Left renal cortex interstitium (tissue), 4 donors: ENCODE measurements at regions not wholly inside any gene's neighbourhood (a gene's known extent, or its start where the extent isn't known, plus 50 kb on each side); places are given as distances from the start of the nearest gene placed in this dataset.

ENCODE experiments used
- DNase-seq, 4 donors: peaks; one replicate each; pipeline ENCODE4 v3.0.0-alpha.2; 2013; ENCODE audit warnings: low read depth in 4 of 4, low spot score in 2 of 4, missing footprints in 1 of 4

DNA sequence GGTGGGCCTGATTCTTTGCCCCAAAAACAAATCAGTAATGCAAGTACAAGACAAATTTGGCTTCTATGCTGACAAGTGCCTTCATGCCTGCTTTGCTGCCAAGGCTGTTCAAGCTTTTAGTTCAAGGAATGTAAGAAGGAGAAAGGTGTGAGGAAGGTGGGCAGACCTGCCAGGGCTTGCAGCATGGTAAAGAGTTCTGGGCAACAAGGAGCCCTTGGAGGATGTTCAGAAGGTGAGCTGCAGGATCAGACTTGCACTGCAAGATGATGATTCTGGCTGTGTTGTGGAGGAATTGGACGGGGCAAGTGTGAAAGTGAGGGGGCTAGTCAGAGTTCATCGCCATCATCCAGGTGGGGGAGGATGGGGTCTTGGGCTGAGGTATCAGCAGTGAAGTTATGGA, 167.9 kb downstream of the NUAK1 start:
- no peak for DNase-seq

DNA sequence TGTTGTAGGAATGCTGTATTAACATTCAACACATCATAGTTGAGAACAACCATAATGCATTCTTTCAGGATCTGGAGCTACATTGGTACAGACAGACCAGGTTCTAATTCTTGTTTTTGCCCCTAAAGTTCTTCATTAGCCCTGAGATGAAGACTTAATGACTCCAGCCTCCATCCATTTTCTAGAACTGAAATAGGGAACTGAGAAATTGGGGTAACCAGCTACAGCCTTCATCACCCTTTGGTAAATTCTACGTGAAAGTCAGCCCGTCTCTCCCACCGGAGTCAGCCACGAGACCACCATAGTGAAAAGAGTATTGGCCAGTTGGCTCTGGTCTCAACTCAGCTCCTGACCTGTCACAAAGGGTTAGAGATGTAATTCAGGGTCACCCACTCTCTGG, 164.0 kb downstream of the NUAK1 start:
- DNase-seq: no peak

DNA sequence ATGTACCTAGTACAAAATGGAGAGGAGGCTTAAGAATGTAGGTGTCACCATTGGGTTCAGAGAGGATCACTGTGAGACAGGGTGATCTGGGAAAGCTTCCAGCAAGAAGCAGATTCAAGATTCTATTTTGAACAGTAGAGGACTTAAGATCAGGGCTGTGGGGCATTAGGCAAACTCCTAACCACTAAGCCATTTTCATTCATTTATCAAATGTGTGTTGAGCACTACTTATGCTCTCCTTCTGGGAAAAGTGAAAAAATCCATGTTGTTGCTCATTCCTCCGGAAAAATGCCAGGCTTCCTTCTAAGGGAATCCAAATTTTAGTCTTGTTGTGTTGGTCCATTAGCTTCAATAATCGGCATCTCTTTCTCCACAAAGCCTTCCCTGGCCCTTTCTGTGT, 163.4 kb downstream of the NUAK1 start:
- DNase-seq: no peak

DNA sequence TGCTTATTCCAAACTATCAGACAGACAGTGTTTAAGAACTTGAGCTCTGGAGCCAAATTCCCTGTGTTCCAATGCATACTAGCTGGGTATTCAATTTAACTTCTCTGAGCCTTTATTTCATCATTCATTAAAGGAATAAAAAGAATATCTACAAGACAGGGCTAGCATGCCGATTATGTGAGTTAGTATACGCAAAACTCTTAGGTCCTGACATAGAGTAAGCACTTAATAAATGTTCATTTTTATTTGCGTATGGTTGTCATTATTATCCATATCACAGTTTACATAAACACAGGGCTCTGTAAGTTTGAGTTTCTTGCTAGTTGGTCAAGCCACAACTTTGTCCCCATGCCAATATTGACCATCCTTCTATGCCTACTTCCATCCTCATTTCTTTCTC, 161.5 kb downstream of the NUAK1 start:
- no peak for DNase-seq

DNA sequence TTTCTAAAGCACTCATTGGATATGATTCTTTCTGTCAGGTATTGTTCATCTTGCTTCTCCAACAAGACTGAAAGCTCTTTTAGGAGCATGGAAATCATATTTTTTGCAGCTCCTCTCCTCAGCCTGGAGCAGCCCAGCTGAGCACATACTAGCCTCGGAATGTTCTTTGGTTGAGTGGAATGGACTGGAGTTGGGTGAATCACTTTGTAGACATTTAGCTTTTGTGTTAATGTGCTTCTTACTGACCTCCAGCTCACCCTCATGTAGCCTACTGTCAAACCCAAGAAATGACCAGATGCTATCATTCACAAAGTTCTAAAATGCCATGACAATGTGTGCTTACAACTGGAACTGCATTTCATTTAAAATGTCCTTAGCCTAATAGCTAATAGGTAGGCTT, 161.1 kb downstream of the NUAK1 start:
- no peak for DNase-seq

DNA sequence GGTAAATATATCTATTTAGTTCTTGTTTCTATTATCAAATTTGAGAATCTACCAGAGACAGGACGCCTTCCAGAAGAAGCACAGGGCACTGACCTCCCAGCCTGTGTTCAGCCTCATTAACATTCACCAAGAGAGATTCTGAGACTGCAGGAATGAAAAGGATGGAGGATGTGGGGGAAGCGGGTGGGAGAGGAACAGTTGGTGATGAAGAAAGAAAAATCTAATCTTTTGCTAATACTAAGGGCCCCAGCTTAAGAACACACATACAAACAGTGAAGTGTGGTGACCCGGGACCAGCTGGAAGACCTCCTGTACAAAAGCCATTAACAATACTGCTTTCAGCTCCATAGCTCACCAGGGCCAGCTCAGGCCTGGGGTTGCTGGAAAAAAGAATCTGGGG, 160.5 kb downstream of the NUAK1 start:
- DNase-seq: no peak

DNA sequence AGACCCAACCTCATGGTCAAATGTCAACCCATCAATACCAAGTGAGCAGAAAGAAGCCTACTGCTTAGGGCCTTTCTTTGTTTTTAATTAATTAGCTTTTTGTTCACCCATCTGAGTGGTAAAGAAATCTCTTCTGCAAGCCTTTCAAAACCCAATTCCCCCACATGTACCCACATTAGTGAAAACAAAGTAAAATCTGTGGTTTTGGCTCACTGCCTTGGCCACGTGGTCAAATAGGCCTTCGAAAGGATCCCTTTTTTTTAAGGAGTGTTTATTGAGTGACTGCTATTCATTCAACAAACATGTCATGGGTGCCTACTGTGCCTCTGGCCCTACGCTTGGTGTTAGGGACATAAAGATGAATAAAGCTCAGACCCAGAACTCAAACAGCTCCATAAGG, 160.1 kb downstream of the NUAK1 start:
- DNase-seq: no peak

DNA sequence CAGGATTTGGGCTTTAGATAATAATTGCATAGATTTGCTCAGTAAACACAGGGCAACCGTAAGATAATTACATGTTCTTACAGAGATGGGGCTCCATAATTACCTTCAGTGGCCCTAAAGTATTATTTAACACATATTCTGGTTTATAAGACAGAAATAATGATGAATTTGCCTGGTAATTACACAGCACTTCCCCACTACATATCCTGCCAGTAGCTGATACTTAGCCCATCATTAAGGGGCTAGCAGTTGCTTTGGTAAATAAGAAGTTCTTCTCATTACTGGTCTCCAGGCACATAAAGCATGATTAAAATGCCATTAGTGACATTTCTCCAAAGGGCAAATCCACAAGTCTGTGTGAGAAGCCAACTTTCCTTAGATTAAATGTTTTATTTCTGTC, 158.7 kb downstream of the NUAK1 start:
- DNase-seq: no peak

DNA sequence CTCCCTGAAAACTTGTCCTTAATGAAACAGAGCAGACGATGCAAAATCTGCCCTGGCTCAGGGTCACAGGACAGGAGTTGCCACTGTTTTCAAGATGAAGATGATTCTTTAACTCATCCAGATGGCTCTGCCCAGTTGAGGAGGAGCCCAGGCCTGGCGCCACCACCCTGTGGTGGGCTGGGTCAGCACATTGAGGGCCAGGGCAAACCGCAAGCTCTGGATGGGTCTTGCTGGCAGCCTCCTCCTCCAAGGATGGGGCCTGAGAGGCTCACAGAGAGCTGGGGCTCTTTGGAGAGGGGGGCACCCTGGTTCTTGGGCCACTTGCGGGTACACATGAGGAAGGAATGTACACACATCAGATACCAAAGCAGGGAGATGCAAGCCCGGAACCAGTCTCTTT, 158.2 kb downstream of the NUAK1 start:
- DNase-seq: no peak

DNA sequence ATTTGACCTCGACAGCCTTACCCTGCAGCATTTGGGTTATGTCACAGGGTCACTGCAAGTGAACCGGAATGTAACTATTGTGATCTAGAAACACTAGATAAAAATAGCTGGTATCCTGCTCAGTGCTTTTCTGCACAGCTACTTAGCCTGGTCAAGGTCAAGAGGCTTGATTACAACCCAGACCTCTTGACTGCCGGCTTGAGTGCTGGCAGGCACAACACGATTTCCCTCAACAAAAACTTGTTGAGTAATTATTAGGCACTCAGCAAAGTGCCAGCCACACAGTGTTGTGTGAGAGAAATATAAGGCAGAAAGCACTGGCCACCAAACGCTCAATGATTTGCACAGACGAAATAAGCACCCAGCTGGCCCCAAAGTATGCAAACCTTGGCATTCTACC, 156.7 kb downstream of the NUAK1 start:
- DNase-seq: no peak

DNA sequence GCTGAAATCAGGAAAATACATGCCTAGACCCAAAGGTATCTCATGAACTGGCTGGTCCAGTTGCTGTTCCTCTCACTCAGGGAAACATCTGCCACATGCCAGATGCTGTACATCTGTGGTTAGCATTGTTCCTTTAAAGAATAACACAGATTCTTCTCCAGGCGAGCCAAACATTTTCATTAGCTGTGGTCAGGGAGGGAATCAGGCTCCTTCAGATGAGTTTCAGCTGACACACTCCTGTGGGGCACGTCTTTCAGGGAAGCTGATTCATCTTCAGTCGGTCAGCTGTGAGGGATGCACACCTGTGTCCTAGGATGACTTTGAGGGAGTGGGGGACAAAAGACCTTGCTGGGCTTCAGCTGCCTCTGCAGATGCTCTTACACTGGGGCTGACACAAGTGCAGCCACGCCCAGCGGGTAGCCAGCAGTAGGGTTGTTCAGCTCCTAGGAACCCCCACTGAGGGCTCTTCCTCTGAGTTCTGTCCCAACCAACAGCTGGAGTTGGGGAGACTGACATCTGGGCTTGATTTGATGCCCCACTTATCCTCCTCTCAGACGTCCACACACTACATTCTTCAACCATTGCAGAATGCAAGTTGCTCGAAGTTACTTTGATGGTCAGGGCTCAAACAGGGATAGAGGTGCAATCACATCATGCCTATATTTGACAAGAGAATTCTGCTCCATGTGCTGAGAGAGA, 155.0 kb downstream of the NUAK1 start:
- no peak for DNase-seq

DNA sequence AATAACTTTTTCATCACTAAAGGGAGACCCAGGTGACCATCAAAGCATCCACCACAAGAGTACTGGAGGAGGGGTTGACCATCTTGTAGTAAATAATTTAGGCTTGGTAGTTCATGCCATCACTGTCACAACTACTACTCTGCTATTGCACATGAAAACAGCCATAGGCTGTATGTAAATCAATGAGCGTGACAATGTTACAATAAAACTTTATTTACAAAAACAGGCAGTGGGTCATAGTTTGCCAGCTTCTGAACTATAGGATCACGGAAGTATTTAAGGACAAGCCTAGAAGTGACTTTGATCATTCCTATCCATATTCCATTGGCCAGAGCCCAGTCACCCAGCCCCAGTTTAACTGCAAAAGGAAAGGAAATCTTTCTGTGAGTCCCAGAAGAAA, 153.4 kb downstream of the NUAK1 start:
- DNase-seq: no peak

DNA sequence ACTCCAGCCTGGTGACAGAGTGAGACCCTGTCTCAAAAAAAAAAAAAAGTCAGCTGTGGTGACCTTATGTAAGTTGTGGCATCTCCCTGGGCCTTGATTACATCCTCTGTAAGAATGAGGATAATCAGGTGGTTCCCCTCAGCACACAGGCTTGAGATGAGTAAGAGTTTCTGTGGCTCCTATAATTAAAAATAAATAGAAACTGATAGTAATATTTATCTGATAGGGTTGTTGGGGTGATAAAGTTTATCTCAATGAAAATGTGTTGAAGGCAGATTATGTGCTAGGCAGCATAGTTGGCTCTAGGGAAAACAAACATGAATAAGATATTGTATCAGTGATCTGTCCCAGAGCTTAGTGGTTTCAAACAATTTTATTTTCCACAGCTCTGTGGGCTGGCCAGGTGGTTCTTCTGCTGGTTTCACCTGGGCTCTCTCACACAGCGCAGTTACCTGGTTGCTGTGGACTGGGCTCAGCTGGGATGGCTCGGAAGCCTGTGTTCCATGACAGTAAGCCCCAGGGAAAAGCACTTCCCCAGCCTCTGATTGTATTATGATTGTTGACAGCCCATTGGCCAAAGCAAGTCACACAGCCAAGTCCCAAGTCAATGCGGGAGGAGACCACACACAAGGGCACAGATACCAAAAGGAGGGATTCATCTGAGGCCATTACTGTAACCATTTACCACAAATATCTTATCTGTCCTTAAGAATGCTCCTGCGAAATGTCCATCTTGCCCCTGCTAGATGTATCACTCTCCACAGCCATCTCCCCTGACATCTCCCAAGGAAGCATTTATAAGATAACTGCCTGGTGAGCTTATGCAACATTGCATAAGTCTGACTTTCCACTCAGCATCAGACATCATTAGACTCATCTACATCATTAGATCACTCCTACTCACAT, 151.7 kb downstream of the NUAK1 start:
- DNase-seq: no peak

DNA sequence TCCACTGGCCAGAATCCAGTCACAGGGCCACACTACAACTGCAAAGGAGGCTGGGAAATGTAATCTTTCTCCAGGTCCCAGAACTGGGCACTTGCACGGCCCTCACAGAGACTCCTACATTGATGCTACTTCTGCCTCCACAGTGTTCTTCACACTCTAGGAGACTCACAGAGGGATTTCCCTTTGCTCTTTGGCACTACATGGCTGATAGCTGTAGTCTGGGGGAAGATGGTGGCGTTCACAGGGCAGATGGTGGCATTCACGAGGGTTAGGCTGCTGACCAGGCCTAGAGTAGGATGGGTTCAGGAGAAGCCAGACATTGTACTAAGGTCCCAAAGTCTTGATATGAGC, 151.1 kb downstream of the NUAK1 start:
- no peak for DNase-seq

DNA sequence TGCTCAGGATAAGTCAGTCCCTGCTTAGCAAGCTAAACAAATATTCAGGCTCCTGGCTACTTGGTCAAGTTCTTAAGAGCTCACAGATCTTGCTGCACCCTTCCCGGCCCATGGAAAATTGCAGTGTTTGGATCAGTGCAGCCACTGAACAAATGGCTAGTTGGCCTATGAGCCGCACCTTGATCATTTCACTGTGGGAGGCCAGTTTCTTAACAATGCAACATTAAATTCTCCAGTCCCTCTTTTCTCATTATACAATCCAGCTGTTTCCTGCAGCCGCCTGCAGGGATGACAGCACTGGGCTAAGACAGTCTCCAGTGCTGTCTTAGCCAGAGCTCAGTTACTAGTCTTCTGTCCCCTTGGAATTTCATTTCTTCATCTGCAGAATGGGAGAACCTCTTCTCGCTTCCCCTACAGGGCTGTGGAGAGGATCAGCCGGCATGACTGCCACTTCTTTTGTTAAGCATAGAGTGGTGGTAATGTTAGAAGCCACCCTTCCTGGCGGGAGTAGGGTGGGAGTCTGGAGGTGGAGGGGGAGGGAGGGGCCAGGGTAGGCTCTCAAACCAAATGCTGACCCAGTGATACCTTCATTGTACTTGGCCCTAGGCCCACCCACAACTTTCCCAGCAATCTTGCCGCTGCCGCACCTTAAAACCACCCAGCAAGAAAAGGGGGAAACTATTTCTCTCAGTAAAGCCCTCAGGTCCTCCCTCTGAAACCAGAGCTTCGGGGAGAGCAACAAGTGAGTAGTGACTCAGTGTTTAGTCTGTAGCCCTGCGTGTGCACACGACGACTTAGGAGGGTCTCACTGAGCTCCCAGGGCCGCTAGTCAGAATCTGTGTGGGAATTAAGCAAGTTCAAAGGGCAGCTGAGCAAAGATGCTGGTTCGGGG, 145.7 kb downstream of the NUAK1 start:
- DNase-seq: no peak

DNA sequence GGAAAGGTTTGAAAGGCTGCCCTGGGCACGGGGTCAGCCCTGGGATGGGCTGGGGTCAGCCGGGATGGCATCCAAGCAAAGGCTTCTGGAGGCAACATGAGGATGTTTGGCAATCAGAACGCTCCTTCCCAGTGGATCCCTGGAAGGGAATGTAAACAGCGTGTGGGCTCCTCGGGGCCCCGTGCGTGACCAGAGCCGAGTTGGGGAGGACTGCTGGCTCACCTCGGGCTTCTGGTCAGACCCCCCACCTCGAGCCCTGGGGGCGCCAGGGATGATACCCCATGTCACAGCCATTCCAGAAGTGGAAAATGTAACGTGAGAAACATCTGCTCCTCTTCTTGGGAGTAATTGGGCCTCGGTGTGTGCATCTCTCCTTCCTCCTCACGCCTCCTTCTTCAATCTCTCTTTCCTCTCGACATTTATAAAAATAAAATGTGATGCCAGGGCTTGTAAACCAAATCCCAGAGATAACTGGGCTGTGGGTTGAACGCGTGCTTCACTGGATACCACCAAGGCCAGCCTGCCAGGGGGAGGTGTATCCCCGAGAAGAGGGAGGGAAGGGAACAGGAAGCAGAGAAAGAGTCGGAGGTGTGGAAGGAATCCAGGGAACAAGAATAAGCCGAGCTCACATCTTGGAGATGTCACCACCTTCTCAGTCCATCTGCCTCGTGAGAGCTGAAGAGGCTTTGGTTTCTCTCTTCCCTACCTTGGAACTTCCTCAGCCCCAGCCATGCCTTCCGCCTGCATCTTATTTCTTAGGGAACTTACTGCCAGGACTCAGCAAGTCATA, 144.8 kb downstream of the NUAK1 start:
- no peak for DNase-seq

DNA sequence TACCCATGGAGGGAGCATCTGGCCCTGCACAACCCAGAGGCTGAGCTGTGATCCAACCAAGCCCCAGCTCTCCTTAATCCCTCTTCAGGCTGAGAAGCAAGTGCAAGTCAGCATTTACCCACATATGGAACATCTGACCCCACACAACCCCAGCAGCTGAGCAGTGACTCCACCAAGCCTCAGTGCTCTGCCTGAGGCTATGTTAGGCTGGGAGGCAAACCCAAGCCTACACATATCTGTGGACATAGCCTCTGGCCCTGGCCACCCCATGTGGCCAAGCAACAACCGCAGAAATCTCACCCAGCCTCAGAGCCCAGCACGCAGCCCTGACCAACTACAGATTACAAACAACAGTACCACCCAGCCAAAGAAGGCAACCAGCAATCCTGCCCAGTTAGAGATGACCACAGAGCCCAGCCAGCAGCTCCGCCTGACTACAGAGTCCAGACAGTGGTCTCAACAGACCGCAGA, 142.8 kb downstream of the NUAK1 start:
- DNase-seq: no peak

DNA sequence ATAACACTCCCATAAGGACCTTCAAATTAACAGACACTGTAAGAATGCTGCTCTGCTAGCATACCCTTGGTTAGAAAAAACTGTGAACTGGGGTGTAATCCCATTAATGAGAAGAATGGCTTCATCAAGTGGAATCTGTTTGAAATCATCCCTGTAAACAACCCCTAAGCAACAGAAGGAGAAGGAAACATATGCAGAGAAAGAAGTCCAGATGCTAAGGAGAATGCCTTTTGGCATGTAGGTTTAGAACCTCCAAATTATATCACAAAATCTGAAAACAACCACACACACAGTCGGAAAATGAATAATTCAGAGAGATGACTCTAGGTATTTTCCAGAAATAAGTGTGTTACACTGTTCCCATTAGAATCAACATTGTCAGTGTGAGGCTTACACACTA, 140.2 kb downstream of the NUAK1 start:
- DNase-seq: no peak

DNA sequence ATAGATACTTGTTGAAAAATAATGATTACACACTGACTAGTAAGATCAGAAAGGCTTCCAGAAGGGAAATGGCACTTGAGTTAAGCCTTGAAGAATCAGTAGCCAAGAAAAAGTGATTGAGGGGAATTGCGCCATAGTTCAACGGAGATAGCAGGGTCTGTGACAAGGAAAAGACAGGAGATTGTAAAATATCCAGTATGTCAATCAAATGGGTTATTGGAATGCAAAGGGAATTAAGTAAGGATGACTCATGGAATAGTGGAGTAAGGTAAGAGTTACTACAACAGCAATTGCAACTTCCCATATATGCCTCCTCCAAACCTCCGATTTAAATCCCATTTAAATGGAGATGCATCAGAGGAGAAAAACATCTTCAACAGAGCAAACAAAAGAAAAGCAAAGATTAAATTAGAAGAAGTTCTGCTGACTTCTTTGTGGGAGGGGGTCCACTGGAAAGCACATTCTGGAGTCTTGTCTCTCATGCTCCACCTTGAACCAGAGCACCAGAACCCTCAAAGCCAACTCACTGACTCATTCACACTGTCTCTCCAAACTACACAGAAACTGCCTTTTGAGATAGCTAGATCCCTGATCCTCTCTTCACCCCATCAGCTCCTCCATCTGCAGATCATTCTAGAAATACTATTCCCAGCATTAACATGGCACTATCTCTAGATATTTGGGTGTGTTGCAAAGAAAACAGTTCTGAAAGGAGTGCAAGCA, 138.2 kb downstream of the NUAK1 start:
- no peak for DNase-seq
